Nephron progenitor cell (in vitro differentiated cells): ENCODE measurements at regions not wholly inside any gene's neighbourhood (a gene's known extent, or its start where the extent isn't known, plus 50 kb on each side); places are given as distances from the start of the nearest gene placed in this dataset.
A peak's percentile ranks its signal among the peaks of the same experiment; 100 is the strongest.

ENCODE experiments used
- DNase-seq: peaks from one replicate; pipeline ENCODE4 v3.0.0; 2021
- H3K27ac Mint-ChIP-seq: 2 replicates; pipeline ENCODE4 v1.8.0; 2021; ENCODE audit warnings: mild to moderate bottlenecking, moderate library complexity, mixed read lengths
- H3K27me3 Mint-ChIP-seq: 2 replicates; pipeline ENCODE4 v1.8.0; 2021; ENCODE audit warnings: mild to moderate bottlenecking, low read depth, mixed read lengths; ENCODE audit not compliant: poor library complexity
- H3K36me3 Mint-ChIP-seq: 2 replicates; pipeline ENCODE4 v1.8.0; 2021; ENCODE audit warnings: low read depth, mixed read lengths
- H3K4me1 Mint-ChIP-seq: 2 replicates; pipeline ENCODE4 v1.8.0; 2021; ENCODE audit warnings: mixed read lengths
- H3K4me3 Mint-ChIP-seq: 2 replicates; pipeline ENCODE4 v1.8.0; 2021; ENCODE audit warnings: mild to moderate bottlenecking, moderate library complexity, mixed read lengths
- H3K9me3 Mint-ChIP-seq: 2 replicates; pipeline ENCODE4 v1.8.0; 2021; ENCODE audit warnings: mild to moderate bottlenecking, moderate library complexity, mixed read lengths
- CTCF ChIP-seq: fragments of 200-600 bp; sonication (generic); IDR thresholded peaks from 2 replicates; pipeline ENCODE4 v1.5.0; 2021; ENCODE audit warnings: antibody characterized with exemption

- H3K9me3 Mint-ChIP-seq, result no peaks in the 10 kb centered on the region
- H3K4me1 Mint-ChIP-seq, result peaks cover 24% of the 10 kb centered on the region
- no peak overlapping the region for H3K27ac Mint-ChIP-seq
- no peak for TF ChIP-seq CTCF
- no peaks in the 10 kb centered on the region for H3K36me3 Mint-ChIP-seq
- H3K4me3 Mint-ChIP-seq, result no peak overlapping the region
- no peak for DNase-seq
- peaks cover 21% of the 10 kb centered on the region for H3K27me3 Mint-ChIP-seq
Measured at GRCh38 chr6:2462831-2463230, 217.4 kb upstream of the GMDS start.

- H3K27me3 Mint-ChIP-seq, result peaks cover 21% of the 10 kb centered on the region
- no peak for TF ChIP-seq CTCF
- no peaks in the 10 kb centered on the region for H3K9me3 Mint-ChIP-seq
- no peaks in the 10 kb centered on the region for H3K36me3 Mint-ChIP-seq
- H3K27ac Mint-ChIP-seq, result no peak overlapping the region
- no peak overlapping the region for H3K4me3 Mint-ChIP-seq
- no peak for DNase-seq
- H3K4me1 Mint-ChIP-seq, result peaks cover 14% of the 10 kb centered on the region
Measured at GRCh38 chr6:2460216-2460745, 214.9 kb upstream of the GMDS start.

- DNase-seq, result no peak
- Mint-ChIP-seq H3K9me3 (no peaks in the 10 kb centered on the region), H3K27me3 (peaks cover 36% of the 10 kb centered on the region), H3K4me1 (peaks cover 19% of the 10 kb centered on the region), H3K27ac (no peak overlapping the region), H3K36me3 (no peaks in the 10 kb centered on the region), H3K4me3 (no peak overlapping the region)
- TF ChIP-seq CTCF, result no peak
Measured at GRCh38 chr6:2454180-2454579, 208.8 kb upstream of the GMDS start.

- H3K27ac Mint-ChIP-seq, result no peak overlapping the region
- no peaks in the 10 kb centered on the region for H3K36me3 Mint-ChIP-seq
- peaks cover 26% of the 10 kb centered on the region for H3K27me3 Mint-ChIP-seq
- no peak for DNase-seq
- TF ChIP-seq CTCF, result no peak
- H3K4me3 Mint-ChIP-seq, result no peak overlapping the region
- peaks cover 37% of the 10 kb centered on the region for H3K4me1 Mint-ChIP-seq
- no peaks in the 10 kb centered on the region for H3K9me3 Mint-ChIP-seq
Measured at GRCh38 chr6:2450546-2450945, 205.1 kb upstream of the GMDS start.

- Mint-ChIP-seq H3K27me3 (peaks cover 20% of the 10 kb centered on the region), H3K36me3 (peaks cover 3% of the 10 kb centered on the region), H3K27ac (no peak overlapping the region), H3K9me3 (no peaks in the 10 kb centered on the region), H3K4me1 (peaks cover 30% of the 10 kb centered on the region), H3K4me3 (peak overlapping the region; percentile 81)
- DNase-seq, result no peak
- TF ChIP-seq CTCF, result no peak
Measured at GRCh38 chr6:2449572-2449940, 204.2 kb upstream of the GMDS start.

- H3K27me3 Mint-ChIP-seq, result peaks cover 21% of the 10 kb centered on the region
- peak overlapping the region; percentile 81 for H3K4me3 Mint-ChIP-seq
- DNase-seq, result peak; percentile 48
- no peaks in the 10 kb centered on the region for H3K9me3 Mint-ChIP-seq
- peaks cover 25% of the 10 kb centered on the region for H3K4me1 Mint-ChIP-seq
- peak; percentile 84 for TF ChIP-seq CTCF
- no peak overlapping the region for H3K27ac Mint-ChIP-seq
- H3K36me3 Mint-ChIP-seq, result peaks cover 8% of the 10 kb centered on the region
Measured at GRCh38 chr6:2448826-2449571, 203.6 kb upstream of the GMDS start.
